ENCODE measurements at regions not wholly inside any gene's neighbourhood (a gene's known extent, or its start where the extent isn't known, plus 50 kb on each side); places are given as distances from the start of the nearest gene placed in this dataset.

DNA sequence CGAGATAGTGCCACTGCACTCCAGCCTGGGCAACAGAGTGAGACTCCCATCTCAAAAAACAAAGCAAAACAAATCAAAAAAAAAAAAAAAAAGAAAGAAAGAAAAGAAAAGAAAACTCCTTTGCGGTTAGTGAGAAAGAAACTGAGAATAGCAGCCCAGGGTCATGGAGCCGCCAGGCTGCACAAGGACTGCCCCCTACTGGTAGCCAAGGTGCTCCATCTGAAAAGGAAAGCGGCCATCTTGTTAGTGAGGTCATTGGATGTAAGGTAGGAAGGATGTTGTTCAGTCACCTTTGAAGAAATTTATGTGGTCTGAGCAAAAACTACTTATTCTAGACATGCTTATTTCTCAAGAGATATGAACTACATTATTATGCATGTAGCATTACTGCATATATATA lies 660.6 kb upstream of the TENM3 start:
- H3K4me1 ChIP-seq (ENCODE audit: control insufficient read depth, insufficient read depth, low read length), result no peaks in the 10 kb centered on the region
- WGBS, result 93% methylated on average over 4 of the region's 4 CpGs
- no peak overlapping the region for H3K27ac ChIP-seq (ENCODE audit: low read length)
- DNase-seq (no peak), ATAC-seq (no peak)
- H3K4me3 ChIP-seq (ENCODE audit: low read length), result no peak overlapping the region
- intact Hi-C loops (cut with DNase I), result no loop called here
- no peaks in the 10 kb centered on the region for H3K9me3 ChIP-seq (ENCODE audit: control insufficient read depth, low read length)
- no peaks in the 10 kb centered on the region for H3K27me3 ChIP-seq (ENCODE audit: control insufficient read depth, insufficient read depth)

DNA sequence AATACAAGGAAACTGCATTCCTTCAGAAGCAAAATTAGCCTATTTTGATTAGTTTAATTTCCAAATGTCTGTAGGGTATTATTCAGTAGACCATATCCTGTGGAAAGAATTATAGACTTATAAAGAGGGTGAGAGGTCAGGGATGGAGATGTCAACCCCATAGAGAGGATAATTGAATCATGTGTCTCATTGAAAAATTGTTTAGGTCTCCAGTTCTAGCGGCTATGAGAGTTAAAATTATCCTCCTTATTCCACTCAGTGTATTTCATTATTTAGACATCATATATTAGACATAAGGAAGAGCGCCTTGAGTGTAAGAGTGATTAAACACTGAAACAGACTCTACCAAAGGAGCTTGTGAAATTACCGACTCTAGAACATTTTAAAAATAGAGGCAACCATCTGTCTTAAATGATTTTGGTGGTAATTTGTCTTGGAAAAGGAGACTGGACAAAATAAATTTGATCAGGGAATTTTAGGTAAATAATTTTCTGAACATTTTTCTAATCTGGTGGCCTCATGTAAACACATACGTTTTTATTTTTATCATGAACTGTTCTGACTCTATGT lies 654.4 kb upstream of the TENM3 start:
- Histone ChIP-seq H3K4me1 (ENCODE audit: control insufficient read depth, insufficient read depth, low read length) (no peaks in the 10 kb centered on the region), H3K27ac (ENCODE audit: low read length) (no peak overlapping the region), H3K4me3 (ENCODE audit: low read length) (no peak overlapping the region), H3K27me3 (ENCODE audit: control insufficient read depth, insufficient read depth) (no peaks in the 10 kb centered on the region), H3K9me3 (ENCODE audit: control insufficient read depth, low read length) (no peaks in the 10 kb centered on the region)
- intact Hi-C loops (cut with DNase I), result no loop called here
- 84% methylated on average over 4 of the region's 4 CpGs for WGBS
- DNase-seq, result no peak
- no peak for ATAC-seq

DNA sequence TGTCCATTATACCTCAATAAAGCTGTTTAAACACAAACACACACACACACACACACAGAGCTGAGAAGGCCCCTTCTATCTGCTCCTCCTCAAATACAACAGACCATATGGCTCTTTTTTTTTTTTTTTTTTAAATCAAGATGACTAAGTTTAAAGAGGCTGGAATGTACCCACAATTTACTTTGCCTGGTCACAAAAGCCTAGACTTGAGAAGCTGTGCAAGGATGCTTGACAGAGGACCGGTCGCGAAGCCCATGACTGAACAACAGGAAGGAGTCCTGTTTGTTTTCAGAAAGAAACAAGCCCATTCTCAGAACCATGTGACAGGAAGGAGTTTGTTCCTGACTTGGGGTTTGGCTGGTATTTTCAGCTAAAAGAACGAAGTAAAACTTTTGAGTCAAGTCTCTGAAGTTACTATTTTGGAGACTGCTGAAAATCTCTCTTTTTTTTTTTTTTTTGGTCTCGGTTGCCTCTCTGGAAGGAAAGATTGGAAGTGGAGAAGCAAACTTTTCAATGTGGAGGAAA lies 650.9 kb upstream of the TENM3 start:
- no peaks in the 10 kb centered on the region for H3K9me3 ChIP-seq (ENCODE audit: control insufficient read depth, low read length)
- no peak overlapping the region for H3K27ac ChIP-seq (ENCODE audit: low read length)
- intact Hi-C loops (cut with DNase I), result no loop called here
- H3K4me1 ChIP-seq (ENCODE audit: control insufficient read depth, insufficient read depth, low read length), result no peaks in the 10 kb centered on the region
- no peaks in the 10 kb centered on the region for H3K27me3 ChIP-seq (ENCODE audit: control insufficient read depth, insufficient read depth)
- DNase-seq, result no peak
- 53% methylated on average over 5 of the region's 5 CpGs for WGBS
- no peak for ATAC-seq
- no peak overlapping the region for H3K4me3 ChIP-seq (ENCODE audit: low read length)

DNA sequence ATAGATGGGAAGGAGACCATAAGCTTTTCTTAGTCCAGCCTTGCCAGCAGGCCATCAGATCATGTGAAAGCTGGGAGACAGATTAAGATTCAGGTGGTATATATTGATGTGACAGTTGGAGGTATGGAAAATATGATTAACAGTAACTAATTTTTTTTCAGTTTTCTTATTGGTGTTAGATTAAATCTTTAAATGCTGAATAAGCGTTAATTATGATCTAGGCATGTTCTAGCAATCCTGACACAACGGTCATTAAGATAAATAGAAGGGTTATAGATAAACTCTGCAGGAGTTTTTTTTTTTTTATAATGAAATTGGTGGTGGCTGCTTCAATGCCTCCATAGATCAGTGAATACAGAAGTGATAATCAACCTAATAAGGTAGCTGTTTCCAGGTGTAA lies 649.5 kb upstream of the TENM3 start:
- no peak overlapping the region for H3K4me3 ChIP-seq (ENCODE audit: low read length)
- 58% methylated on average over 2 of the region's 2 CpGs for WGBS
- no peaks in the 10 kb centered on the region for H3K4me1 ChIP-seq (ENCODE audit: control insufficient read depth, insufficient read depth, low read length)
- H3K27ac ChIP-seq (ENCODE audit: low read length), result no peak overlapping the region
- ATAC-seq (no peak), DNase-seq (no peak)
- no peaks in the 10 kb centered on the region for H3K9me3 ChIP-seq (ENCODE audit: control insufficient read depth, low read length)
- intact Hi-C loops (cut with DNase I), result no loop called here
- no peaks in the 10 kb centered on the region for H3K27me3 ChIP-seq (ENCODE audit: control insufficient read depth, insufficient read depth)

DNA sequence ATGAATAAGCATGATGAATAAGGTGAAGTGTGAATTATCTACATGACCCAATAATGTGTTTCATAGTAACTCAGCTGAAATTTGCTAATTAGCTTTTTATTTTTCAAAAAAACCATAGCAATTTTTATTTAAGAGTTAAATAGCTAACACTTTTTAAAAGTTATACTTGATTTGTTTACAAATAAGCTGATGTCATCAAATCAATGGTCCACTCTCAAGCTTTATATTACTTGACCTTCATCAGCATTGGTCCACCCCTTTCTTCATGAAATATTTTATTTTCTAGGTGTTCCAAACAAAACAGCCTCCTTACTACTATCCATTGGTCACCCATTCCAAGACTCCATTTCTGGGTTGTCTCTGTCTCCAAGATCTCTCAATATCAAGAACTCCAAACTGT lies 649.0 kb upstream of the TENM3 start:
- H3K27ac ChIP-seq (ENCODE audit: low read length), result no peak overlapping the region
- ATAC-seq, result no peak

DNA sequence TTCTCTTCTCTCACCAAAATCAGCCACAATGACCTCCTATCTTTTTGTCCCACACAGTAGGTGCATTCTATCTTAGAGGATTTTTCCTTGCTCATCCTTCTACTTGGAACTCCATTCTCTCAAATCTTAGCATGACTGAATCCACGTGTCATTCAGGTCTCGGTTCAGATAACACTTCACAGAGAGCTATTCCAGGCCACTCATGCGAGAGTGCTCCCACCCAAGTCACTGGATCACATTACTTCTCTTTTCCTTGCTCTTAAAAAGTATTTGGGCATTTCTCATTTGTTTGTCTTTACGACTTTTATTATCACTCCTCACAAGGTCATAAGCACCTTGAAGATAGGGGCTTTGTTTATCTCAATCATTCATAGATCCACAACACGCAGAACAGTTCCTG lies 647.5 kb upstream of the TENM3 start:
- Histone ChIP-seq H3K27ac (ENCODE audit: low read length) (no peak overlapping the region), H3K9me3 (ENCODE audit: control insufficient read depth, low read length) (no peaks in the 10 kb centered on the region), H3K4me3 (ENCODE audit: low read length) (no peak overlapping the region), H3K27me3 (ENCODE audit: control insufficient read depth, insufficient read depth) (no peaks in the 10 kb centered on the region), H3K4me1 (ENCODE audit: control insufficient read depth, insufficient read depth, low read length) (no peaks in the 10 kb centered on the region)
- DNase-seq (no peak), ATAC-seq (no peak)
- 57% methylated on average over 5 of the region's 5 CpGs for WGBS
- intact Hi-C loops (cut with DNase I), result no loop called here

More for the DNA sequence above, 649.0 kb upstream of the TENM3 start:
- no peak for DNase-seq
- Histone ChIP-seq H3K9me3 (ENCODE audit: control insufficient read depth, low read length) (no peaks in the 10 kb centered on the region), H3K4me1 (ENCODE audit: control insufficient read depth, insufficient read depth, low read length) (no peaks in the 10 kb centered on the region), H3K27me3 (ENCODE audit: control insufficient read depth, insufficient read depth) (no peaks in the 10 kb centered on the region), H3K4me3 (ENCODE audit: low read length) (no peak overlapping the region)
- intact Hi-C loops (cut with DNase I), result no loop called here

DNA sequence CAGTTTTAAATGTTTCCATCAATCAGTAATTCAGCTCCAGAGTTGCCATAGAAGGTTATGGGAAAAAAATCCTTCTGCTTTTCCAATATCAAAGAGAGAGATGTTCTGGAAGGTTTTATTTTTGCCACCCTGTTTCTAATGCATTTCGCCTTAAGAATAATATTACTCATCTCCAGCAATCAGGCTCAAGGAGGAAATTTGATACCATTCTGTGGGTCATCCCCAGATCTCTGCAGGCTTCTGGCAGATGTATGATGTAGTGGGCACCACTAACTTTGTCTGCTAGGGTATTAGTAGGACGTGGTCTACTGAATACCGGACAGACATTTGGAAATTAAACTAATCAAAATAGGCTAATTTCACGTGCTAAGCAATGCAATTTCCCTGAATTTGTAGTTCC lies 645.4 kb upstream of the TENM3 start:
- H3K9me3 ChIP-seq (ENCODE audit: control insufficient read depth, low read length), result no peaks in the 10 kb centered on the region
- H3K27me3 ChIP-seq (ENCODE audit: control insufficient read depth, insufficient read depth), result no peaks in the 10 kb centered on the region
- intact Hi-C loops (cut with DNase I), result no loop called here
- H3K27ac ChIP-seq (ENCODE audit: low read length), result no peak overlapping the region
- ATAC-seq, result no peak
- H3K4me3 ChIP-seq (ENCODE audit: low read length), result no peak overlapping the region
- WGBS, result 77% methylated on average over 4 of the region's 4 CpGs
- no peak for DNase-seq
- H3K4me1 ChIP-seq (ENCODE audit: control insufficient read depth, insufficient read depth, low read length), result no peaks in the 10 kb centered on the region

DNA sequence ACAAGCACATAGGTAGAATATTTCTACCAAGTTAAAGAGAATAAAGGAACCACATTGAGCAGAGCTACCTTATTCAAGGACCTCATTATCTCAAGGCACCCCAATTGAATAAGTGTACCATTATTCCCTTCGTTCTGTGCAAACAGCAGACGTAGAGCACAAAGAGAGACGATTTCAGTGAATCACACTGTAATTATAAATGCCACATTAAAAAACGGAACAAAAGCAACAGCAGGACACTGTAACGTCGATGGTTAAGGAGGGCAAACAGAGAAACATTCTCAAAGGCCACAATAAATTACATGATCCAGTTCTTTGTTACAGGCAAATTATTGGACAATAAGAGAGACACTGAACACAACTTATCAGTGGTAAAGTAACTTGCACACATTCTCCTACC lies 644.1 kb upstream of the TENM3 start:
- Histone ChIP-seq H3K9me3 (ENCODE audit: control insufficient read depth, low read length) (no peaks in the 10 kb centered on the region), H3K4me3 (ENCODE audit: low read length) (no peak overlapping the region), H3K27me3 (ENCODE audit: control insufficient read depth, insufficient read depth) (no peaks in the 10 kb centered on the region), H3K27ac (ENCODE audit: low read length) (no peak overlapping the region), H3K4me1 (ENCODE audit: control insufficient read depth, insufficient read depth, low read length) (no peaks in the 10 kb centered on the region)
- WGBS, result 78% methylated on average over 6 of the region's 6 CpGs
- no peak for ATAC-seq
- no peak for DNase-seq
- intact Hi-C loops (cut with DNase I), result no loop called here

DNA sequence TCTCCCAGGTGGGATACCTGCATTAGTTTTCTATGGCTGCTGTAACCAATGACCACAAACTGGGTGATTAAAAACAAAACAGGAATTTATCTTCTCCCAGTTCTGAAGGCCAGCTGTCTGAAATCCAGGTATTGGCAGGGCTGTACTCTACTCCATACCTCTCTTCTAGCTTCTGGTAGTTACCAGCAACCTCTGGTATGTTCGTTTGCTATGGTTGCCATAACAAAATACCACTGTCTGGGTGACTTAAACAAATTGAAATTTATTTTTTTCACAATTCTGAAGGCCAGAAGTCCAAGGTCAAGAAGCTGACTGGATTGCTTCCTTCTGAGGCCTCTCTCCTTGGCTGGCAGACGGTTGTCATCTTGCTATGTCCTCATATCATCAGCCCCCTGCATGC lies 642.1 kb upstream of the TENM3 start:
- Histone ChIP-seq H3K4me3 (ENCODE audit: low read length) (no peak overlapping the region), H3K27ac (ENCODE audit: low read length) (no peak overlapping the region), H3K9me3 (ENCODE audit: control insufficient read depth, low read length) (no peaks in the 10 kb centered on the region), H3K27me3 (ENCODE audit: control insufficient read depth, insufficient read depth) (no peaks in the 10 kb centered on the region), H3K4me1 (ENCODE audit: control insufficient read depth, insufficient read depth, low read length) (no peaks in the 10 kb centered on the region)
- intact Hi-C loops (cut with DNase I), result no loop called here
- no peak for DNase-seq
- ATAC-seq, result no peak
- WGBS, result 42% methylated on average over 2 of the region's 2 CpGs

DNA sequence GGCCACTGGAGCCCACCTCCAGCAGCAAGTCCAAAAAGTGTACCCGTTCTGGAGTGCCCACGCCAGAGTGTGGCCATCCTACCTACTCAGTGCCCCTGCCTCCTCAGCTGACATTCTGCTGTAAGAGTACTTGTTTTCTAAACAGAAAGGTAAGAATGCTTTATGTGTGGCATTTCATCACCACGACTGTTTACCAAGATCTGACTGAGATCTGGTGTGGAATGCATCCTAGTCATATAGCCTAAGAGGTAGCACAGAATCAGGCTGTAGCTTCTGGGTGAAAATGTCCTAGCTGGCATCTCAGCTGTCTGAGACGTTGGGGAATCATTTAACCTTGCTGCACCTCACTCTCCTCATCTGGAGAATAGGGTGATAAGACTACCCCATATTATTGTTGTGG lies 638.7 kb upstream of the TENM3 start:
- no peak overlapping the region for H3K27ac ChIP-seq (ENCODE audit: low read length)
- DNase-seq (no peak), ATAC-seq (no peak)
- H3K4me1 ChIP-seq (ENCODE audit: control insufficient read depth, insufficient read depth, low read length), result no peaks in the 10 kb centered on the region
- WGBS, result 76% methylated on average over 4 of the region's 4 CpGs
- H3K4me3 ChIP-seq (ENCODE audit: low read length), result no peak overlapping the region
- no peaks in the 10 kb centered on the region for H3K9me3 ChIP-seq (ENCODE audit: control insufficient read depth, low read length)
- no peaks in the 10 kb centered on the region for H3K27me3 ChIP-seq (ENCODE audit: control insufficient read depth, insufficient read depth)
- intact Hi-C loops (cut with DNase I), result no loop called here

DNA sequence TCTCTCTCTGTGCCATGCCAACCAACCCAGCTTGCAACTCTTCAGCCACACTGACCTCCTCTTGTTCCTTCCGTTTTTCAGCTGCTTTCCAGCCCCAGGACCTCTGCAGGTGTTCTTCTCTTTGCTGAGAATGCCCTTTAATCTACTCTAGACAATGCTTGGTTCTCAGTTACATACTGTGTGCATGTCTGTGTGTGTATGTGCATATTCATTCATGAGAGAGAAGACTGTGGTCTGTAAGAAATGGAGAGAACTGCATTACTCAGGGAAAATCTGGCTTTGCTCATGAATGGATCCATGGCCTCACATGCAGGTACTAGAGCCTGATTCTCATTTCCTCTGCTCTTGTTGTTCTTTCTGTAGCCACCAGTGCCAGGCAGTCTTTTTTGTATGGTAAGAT lies 636.9 kb upstream of the TENM3 start:
- WGBS, result 69% methylated on average over 1 of the region's 1 CpG

DNA sequence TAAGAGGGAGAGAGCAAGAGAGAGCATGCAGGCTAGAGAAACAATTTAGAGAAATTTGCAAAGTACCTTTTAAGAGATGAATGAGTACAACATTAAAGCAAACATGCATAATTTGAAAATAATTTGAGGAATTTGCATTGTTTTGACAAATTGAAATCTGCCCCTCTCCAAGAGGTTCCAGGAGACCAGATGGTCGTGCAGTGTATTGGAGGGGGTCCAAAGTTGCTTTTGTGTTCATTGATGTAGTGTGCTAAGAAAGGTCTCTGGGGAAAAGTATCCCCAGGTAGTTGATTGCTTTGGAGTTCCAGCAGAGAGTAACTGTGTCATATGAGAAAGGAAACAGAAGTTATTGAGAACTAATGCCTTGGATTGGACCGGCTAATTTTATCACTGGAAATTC lies 635.0 kb upstream of the TENM3 start:
- Histone ChIP-seq H3K4me1 (ENCODE audit: control insufficient read depth, insufficient read depth, low read length) (no peaks in the 10 kb centered on the region), H3K27ac (ENCODE audit: low read length) (no peak overlapping the region), H3K9me3 (ENCODE audit: control insufficient read depth, low read length) (no peaks in the 10 kb centered on the region), H3K4me3 (ENCODE audit: low read length) (no peak overlapping the region), H3K27me3 (ENCODE audit: control insufficient read depth, insufficient read depth) (no peaks in the 10 kb centered on the region)
- WGBS, result 38% methylated on average over 2 of the region's 2 CpGs
- ATAC-seq (no peak), DNase-seq (no peak)
- intact Hi-C loops (cut with DNase I), result no loop called here

More for the DNA sequence above, 636.9 kb upstream of the TENM3 start:
- ATAC-seq (no peak), DNase-seq (no peak)
- intact Hi-C loops (cut with DNase I), result no loop called here
- Histone ChIP-seq H3K4me3 (ENCODE audit: low read length) (no peak overlapping the region), H3K27ac (ENCODE audit: low read length) (no peak overlapping the region), H3K27me3 (ENCODE audit: control insufficient read depth, insufficient read depth) (no peaks in the 10 kb centered on the region), H3K4me1 (ENCODE audit: control insufficient read depth, insufficient read depth, low read length) (no peaks in the 10 kb centered on the region), H3K9me3 (ENCODE audit: control insufficient read depth, low read length) (no peaks in the 10 kb centered on the region)
